ENCODE measurements at regions not wholly inside any gene's neighbourhood (a gene's known extent, or its start where the extent isn't known, plus 50 kb on each side); places are given as distances from the start of the nearest gene placed in this dataset.

GRCh38 chr18:55998071-55998522 lies 410.1 kb upstream of the TCF4 start:
- no peak for TF ChIP-seq CTCF (IDR thresholded peaks at IDR 0.05)
- no peak for TF ChIP-seq EZH2 (IDR thresholded peaks at IDR 0.05)
